ENCODE measurements at regions not wholly inside any gene's neighbourhood (a gene's known extent, or its start where the extent isn't known, plus 50 kb on each side); places are given as distances from the start of the nearest gene placed in this dataset.
A peak's percentile ranks its signal among the peaks of the same experiment; 100 is the strongest.
"Not testable (repeated sequence)": the region's sequence is repeated elsewhere in the genome, so short reads cannot be mapped to it uniquely, and the experiment has no call there.

DNA sequence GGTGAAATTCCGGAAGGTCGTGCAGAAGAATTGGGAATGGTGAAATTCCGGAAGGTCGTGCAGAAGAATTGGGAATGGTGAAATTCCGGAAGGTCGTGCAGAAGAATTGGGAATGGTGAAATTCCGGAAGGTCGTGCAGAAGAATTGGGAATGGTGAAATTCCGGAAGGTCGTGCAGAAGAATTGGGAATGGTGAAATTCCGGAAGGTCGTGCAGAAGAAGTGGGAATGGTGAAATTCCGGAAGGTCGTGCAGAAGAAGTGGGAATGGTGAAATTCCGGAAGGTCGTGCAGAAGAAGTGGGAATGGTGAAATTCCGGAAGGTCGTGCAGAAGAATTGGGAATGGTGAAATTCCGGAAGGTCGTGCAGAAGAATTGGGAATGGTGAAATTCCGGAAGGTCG, 154.4 kb downstream of the C16orf95 start:
- H3K27ac ChIP-seq (ENCODE audit: low read depth, low read length); DNase-seq; intact Hi-C loops (cut with micrococcal nuclease); H3K4me3 ChIP-seq (ENCODE audit: low read length in 2 of 2); CTCF ChIA-PET (ENCODE audit: partially characterized antibody); H3K36me3 ChIP-seq (ENCODE audit: insufficient read depth, low read length); H3K36me3 Mint-ChIP-seq; H3K9me3 ChIP-seq (ENCODE audit: control insufficient read depth in 1 of 2, low read length in 2 of 2); H3K4me1 ChIP-seq (ENCODE audit: insufficient read depth, low read length); H3K9me3 Mint-ChIP-seq; H3K27me3 ChIP-seq (ENCODE audit: insufficient read depth, low read length); H3K27me3 Mint-ChIP-seq; POLR2A ChIA-PET (ENCODE audit: partially characterized antibody); H3K4me3 Mint-ChIP-seq; H3K4me1 Mint-ChIP-seq: not testable (repeated sequence)
- H3K27ac Mint-ChIP-seq = peak overlapping the region in 1 of 7 donors; percentile 57

DNA sequence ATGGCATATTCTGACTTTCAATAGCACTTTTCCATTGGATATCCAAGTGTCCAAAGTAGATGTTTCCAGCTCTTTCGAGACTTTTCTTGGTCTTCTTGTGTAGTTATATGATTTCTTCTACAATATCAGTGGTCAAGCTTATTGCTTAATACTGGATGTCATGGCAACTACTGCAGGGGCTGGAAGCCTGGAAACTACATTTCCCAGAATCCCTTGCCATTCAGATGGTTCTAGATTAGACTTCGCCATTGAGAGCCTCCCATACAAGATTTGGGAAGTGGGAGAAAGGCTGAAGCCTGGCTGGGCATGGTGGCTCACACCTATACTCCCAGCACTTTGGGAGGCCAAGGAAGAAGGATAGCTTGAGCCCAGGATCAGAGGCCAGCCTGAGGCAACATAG, 153.6 kb downstream of the C16orf95 start:
- H3K9me3 ChIP-seq (ENCODE audit: control insufficient read depth in 1 of 2, low read length in 2 of 2) = no peaks in the 10 kb centered on the region
- H3K4me3 ChIP-seq (ENCODE audit: low read length in 2 of 2) = no peak overlapping the region
- no peaks in the 10 kb centered on the region for H3K36me3 Mint-ChIP-seq
- H3K4me1 Mint-ChIP-seq = peaks cover 0 to 2% (median 0%) of the 10 kb centered on the region in 4 donors
- no peak overlapping the region for H3K4me3 Mint-ChIP-seq
- no peaks in the 10 kb centered on the region for H3K36me3 ChIP-seq (ENCODE audit: insufficient read depth, low read length)
- no peak overlapping the region for H3K27ac ChIP-seq (ENCODE audit: low read depth, low read length)
- CTCF ChIA-PET (ENCODE audit: partially characterized antibody) = no interaction called here
- H3K27me3 Mint-ChIP-seq = peaks cover 0 to 2% of the 10 kb centered on the region in 2 donors
- DNase-seq = no peak
- H3K4me1 ChIP-seq (ENCODE audit: insufficient read depth, low read length) = no peaks in the 10 kb centered on the region
- no peak overlapping the region for H3K27ac Mint-ChIP-seq
- H3K9me3 Mint-ChIP-seq = peaks cover 0 to 10% (median under 1%) of the 10 kb centered on the region in 8 donors
- POLR2A ChIA-PET (ENCODE audit: partially characterized antibody) = no interaction called here
- intact Hi-C loops (cut with micrococcal nuclease) = no loop called here
- no peaks in the 10 kb centered on the region for H3K27me3 ChIP-seq (ENCODE audit: insufficient read depth, low read length)

DNA sequence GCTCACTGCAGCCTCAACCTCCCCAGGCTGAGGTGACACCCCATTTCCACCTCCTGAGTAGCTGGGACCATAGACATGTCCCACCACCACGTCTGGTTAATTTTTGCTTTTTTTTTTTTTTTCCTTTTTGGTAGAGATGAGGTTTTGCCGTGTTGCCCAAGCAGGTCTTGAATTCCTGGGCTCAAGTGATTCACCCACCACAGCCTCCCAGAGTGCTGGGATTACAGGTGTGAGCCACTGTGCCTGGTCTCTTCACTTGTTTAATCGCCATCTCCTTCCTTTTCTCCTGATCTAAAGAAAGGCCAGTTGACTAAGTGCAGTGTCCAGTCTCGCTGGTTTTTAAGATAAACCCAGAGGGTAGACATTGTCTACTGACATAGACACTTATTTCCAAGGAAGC, 152.0 kb downstream of the C16orf95 start:
- Mint-ChIP-seq H3K27me3 (peaks cover 0 to 2% of the 10 kb centered on the region in 2 donors), H3K4me3 (no peak overlapping the region), H3K9me3 (peaks cover 0 to 10% (median under 1%) of the 10 kb centered on the region in 8 donors), H3K27ac (no peak overlapping the region), H3K4me1 (peaks cover 0 to 2% (median 0%) of the 10 kb centered on the region in 4 donors), H3K36me3 (no peaks in the 10 kb centered on the region)
- no peaks in the 10 kb centered on the region for H3K36me3 ChIP-seq (ENCODE audit: insufficient read depth, low read length)
- DNase-seq = no peak
- CTCF ChIA-PET (ENCODE audit: partially characterized antibody) = no interaction called here
- H3K4me3 ChIP-seq (ENCODE audit: low read length in 2 of 2) = no peak overlapping the region
- H3K27me3 ChIP-seq (ENCODE audit: insufficient read depth, low read length) = no peaks in the 10 kb centered on the region
- intact Hi-C loops (cut with micrococcal nuclease) = no loop called here
- H3K4me1 ChIP-seq (ENCODE audit: insufficient read depth, low read length) = no peaks in the 10 kb centered on the region
- POLR2A ChIA-PET (ENCODE audit: partially characterized antibody) = no interaction called here
- H3K27ac ChIP-seq (ENCODE audit: low read depth, low read length) = no peak overlapping the region
- H3K9me3 ChIP-seq (ENCODE audit: control insufficient read depth in 1 of 2, low read length in 2 of 2) = no peaks in the 10 kb centered on the region

GRCh38 chr16:87165885-87166284, 151.3 kb downstream of the C16orf95 start:
- Mint-ChIP-seq H3K36me3 (no peaks in the 10 kb centered on the region), H3K4me1 (peaks cover 0 to 2% (median 0%) of the 10 kb centered on the region in 4 donors), H3K4me3 (no peak overlapping the region), H3K9me3 (peaks cover 0 to 10% (median under 1%) of the 10 kb centered on the region in 8 donors), H3K27me3 (peaks cover 0 to 2% of the 10 kb centered on the region in 2 donors), H3K27ac (no peak overlapping the region)
- H3K36me3 ChIP-seq (ENCODE audit: insufficient read depth, low read length) = no peaks in the 10 kb centered on the region
- H3K4me1 ChIP-seq (ENCODE audit: insufficient read depth, low read length) = no peaks in the 10 kb centered on the region
- H3K9me3 ChIP-seq (ENCODE audit: control insufficient read depth in 1 of 2, low read length in 2 of 2) = no peaks in the 10 kb centered on the region
- no peak for DNase-seq
- POLR2A ChIA-PET (ENCODE audit: partially characterized antibody) = no interaction called here
- no peaks in the 10 kb centered on the region for H3K27me3 ChIP-seq (ENCODE audit: insufficient read depth, low read length)
- no peak overlapping the region for H3K27ac ChIP-seq (ENCODE audit: low read depth, low read length)
- no peak overlapping the region for H3K4me3 ChIP-seq (ENCODE audit: low read length in 2 of 2)
- intact Hi-C loops (cut with micrococcal nuclease) = no loop called here
- CTCF ChIA-PET (ENCODE audit: partially characterized antibody) = no interaction called here

- no peaks in the 10 kb centered on the region for H3K27me3 ChIP-seq (ENCODE audit: insufficient read depth, low read length)
- H3K36me3 Mint-ChIP-seq = no peaks in the 10 kb centered on the region
- no peak overlapping the region for H3K27ac Mint-ChIP-seq
- POLR2A ChIA-PET (ENCODE audit: partially characterized antibody) = no interaction called here
- H3K27me3 Mint-ChIP-seq = peaks cover 0 to 2% of the 10 kb centered on the region in 2 donors
- DNase-seq = no peak
- H3K4me1 Mint-ChIP-seq = peaks cover 0 to 2% (median 0%) of the 10 kb centered on the region in 4 donors
- no peaks in the 10 kb centered on the region for H3K4me1 ChIP-seq (ENCODE audit: insufficient read depth, low read length)
- intact Hi-C loops (cut with micrococcal nuclease) = no loop called here
- H3K36me3 ChIP-seq (ENCODE audit: insufficient read depth, low read length) = no peaks in the 10 kb centered on the region
- no peak overlapping the region for H3K4me3 ChIP-seq (ENCODE audit: low read length in 2 of 2)
- CTCF ChIA-PET (ENCODE audit: partially characterized antibody) = no interaction called here
- H3K9me3 ChIP-seq (ENCODE audit: control insufficient read depth in 1 of 2, low read length in 2 of 2) = no peaks in the 10 kb centered on the region
- peaks cover 0 to 10% (median under 1%) of the 10 kb centered on the region in 8 donors for H3K9me3 Mint-ChIP-seq
- H3K27ac ChIP-seq (ENCODE audit: low read depth, low read length) = no peak overlapping the region
- no peak overlapping the region for H3K4me3 Mint-ChIP-seq
These were observed 150.9 kb downstream of the C16orf95 start for GRCh38 chr16:87166321-87166720.

- H3K36me3 ChIP-seq (ENCODE audit: insufficient read depth, low read length) = no peaks in the 10 kb centered on the region
- no peak overlapping the region for H3K4me3 ChIP-seq (ENCODE audit: low read length in 2 of 2)
- H3K27me3 ChIP-seq (ENCODE audit: insufficient read depth, low read length) = no peaks in the 10 kb centered on the region
- no peaks in the 10 kb centered on the region for H3K36me3 Mint-ChIP-seq
- H3K9me3 Mint-ChIP-seq = peaks cover 0 to 10% (median under 1%) of the 10 kb centered on the region in 8 donors
- peaks cover 0 to 2% of the 10 kb centered on the region in 2 donors for H3K27me3 Mint-ChIP-seq
- intact Hi-C loops (cut with micrococcal nuclease) = no loop called here
- H3K4me1 ChIP-seq (ENCODE audit: insufficient read depth, low read length) = no peaks in the 10 kb centered on the region
- no peak for DNase-seq
- no peak overlapping the region for H3K27ac ChIP-seq (ENCODE audit: low read depth, low read length)
- ChIA-PET CTCF (ENCODE audit: partially characterized antibody) (no interaction called here), POLR2A (ENCODE audit: partially characterized antibody) (no interaction called here)
- H3K4me3 Mint-ChIP-seq = no peak overlapping the region
- H3K27ac Mint-ChIP-seq = no peak overlapping the region
- H3K9me3 ChIP-seq (ENCODE audit: control insufficient read depth in 1 of 2, low read length in 2 of 2) = no peaks in the 10 kb centered on the region
- peaks cover 0 to 2% (median 0%) of the 10 kb centered on the region in 4 donors for H3K4me1 Mint-ChIP-seq
These were observed 150.3 kb downstream of the C16orf95 start for GRCh38 chr16:87166934-87167333.

DNA sequence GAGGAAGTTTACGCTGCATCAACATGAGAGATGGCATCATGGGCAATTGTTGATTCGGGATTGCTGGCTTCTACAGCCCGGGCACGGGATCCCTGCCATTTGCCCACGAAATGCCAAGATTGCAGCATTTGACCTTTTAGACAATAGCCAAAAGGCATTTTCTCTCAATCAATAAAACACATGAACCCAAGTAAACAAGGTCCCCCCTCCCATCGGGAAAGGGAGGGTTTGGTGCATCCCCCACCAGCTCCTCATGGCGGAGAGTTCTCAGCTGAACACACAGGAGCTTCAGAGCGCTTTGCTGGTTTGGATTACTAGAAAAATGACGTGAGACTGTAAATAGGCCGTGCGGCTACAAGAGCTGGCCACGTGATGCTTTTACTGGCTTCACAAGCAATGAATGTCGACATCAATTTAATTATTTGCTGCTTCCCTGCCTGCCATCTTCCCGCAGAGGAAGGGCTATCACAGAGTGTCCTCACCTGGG, 147.6 kb downstream of the C16orf95 start:
- H3K27ac ChIP-seq (ENCODE audit: low read depth, low read length) = no peak overlapping the region
- H3K27me3 ChIP-seq (ENCODE audit: insufficient read depth, low read length) = no peaks in the 10 kb centered on the region
- intact Hi-C loops (cut with micrococcal nuclease) = no loop called here
- DNase-seq = no peak
- H3K4me3 ChIP-seq (ENCODE audit: low read length in 2 of 2) = no peak overlapping the region
- no peaks in the 10 kb centered on the region for H3K36me3 ChIP-seq (ENCODE audit: insufficient read depth, low read length)
- H3K27me3 Mint-ChIP-seq = no peaks in the 10 kb centered on the region
- H3K4me1 Mint-ChIP-seq = peaks cover 0 to 1% (median 0%) of the 10 kb centered on the region in 4 donors
- CTCF ChIA-PET (ENCODE audit: partially characterized antibody) = no interaction called here
- H3K27ac Mint-ChIP-seq = no peak overlapping the region
- H3K36me3 Mint-ChIP-seq = no peaks in the 10 kb centered on the region
- POLR2A ChIA-PET (ENCODE audit: partially characterized antibody) = no interaction called here
- no peak overlapping the region for H3K4me3 Mint-ChIP-seq
- peaks cover 0 to 10% (median 0%) of the 10 kb centered on the region in 8 donors for H3K9me3 Mint-ChIP-seq
- H3K9me3 ChIP-seq (ENCODE audit: control insufficient read depth in 1 of 2, low read length in 2 of 2) = no peaks in the 10 kb centered on the region
- H3K4me1 ChIP-seq (ENCODE audit: insufficient read depth, low read length) = no peaks in the 10 kb centered on the region

- no peaks in the 10 kb centered on the region for H3K27me3 Mint-ChIP-seq
- no peaks in the 10 kb centered on the region for H3K36me3 Mint-ChIP-seq
- intact Hi-C loops (cut with micrococcal nuclease) = no loop called here
These were observed 146.9 kb downstream of the C16orf95 start for GRCh38 chr16:87170310-87170709.

More at GRCh38 chr16:87170310-87170709, 146.9 kb downstream of the C16orf95 start:
- H3K36me3 ChIP-seq (ENCODE audit: insufficient read depth, low read length) = no peaks in the 10 kb centered on the region
- no peak overlapping the region for H3K27ac ChIP-seq (ENCODE audit: low read depth, low read length)
- H3K9me3 ChIP-seq (ENCODE audit: control insufficient read depth in 1 of 2, low read length in 2 of 2) = no peaks in the 10 kb centered on the region
- H3K4me1 ChIP-seq (ENCODE audit: insufficient read depth, low read length) = no peaks in the 10 kb centered on the region
- Mint-ChIP-seq H3K27ac (no peak overlapping the region), H3K4me1 (no peaks in the 10 kb centered on the region), H3K9me3 (peaks cover 0 to 10% (median 0%) of the 10 kb centered on the region in 8 donors), H3K4me3 (no peak overlapping the region)
- H3K4me3 ChIP-seq (ENCODE audit: low read length in 2 of 2) = no peak overlapping the region
- ChIA-PET POLR2A (ENCODE audit: partially characterized antibody) (no interaction called here), CTCF (ENCODE audit: partially characterized antibody) (no interaction called here)
- no peak for DNase-seq
- no peaks in the 10 kb centered on the region for H3K27me3 ChIP-seq (ENCODE audit: insufficient read depth, low read length)

Data from CD4-positive, alpha-beta memory T cell (primary cell).